Astrocyte (in vitro differentiated cells and primary cell): ENCODE measurements at regions not wholly inside any gene's neighbourhood (a gene's known extent, or its start where the extent isn't known, plus 50 kb on each side); places are given as distances from the start of the nearest gene placed in this dataset.

Source experiments
- CTCF ChIP-seq: IDR thresholded peaks from 2 replicates; pipeline ENCODE4 v1.5.1; 2011; ENCODE audit warnings: low read depth, mild to moderate bottlenecking, inconsistent platforms, low read length, moderate library complexity; ENCODE audit not compliant: insufficient read depth
- EZH2 ChIP-seq: IDR thresholded peaks from 2 replicates; pipeline ENCODE4 v1.6.1; 2012; ENCODE audit warnings: mild to moderate bottlenecking, low read length, inconsistent platforms; ENCODE audit not compliant: insufficient read depth

- TF ChIP-seq CTCF (peak; percentile 23), EZH2 (no peak)
Observed at GRCh38 chr22:22099833-22100812, 117.5 kb upstream of the TOP3B start.
